Left ventricle myocardium inferior (tissue), 1 donor: ENCODE measurements at regions not wholly inside any gene's neighbourhood (a gene's known extent, or its start where the extent isn't known, plus 50 kb on each side); places are given as distances from the start of the nearest gene placed in this dataset.

Experiments
- DNase-seq: peaks from one replicate; pipeline ENCODE4 v3.0.0-alpha.2; 2020
- H3K27ac ChIP-seq: fragments of 200-600 bp; replicated peaks from 2 replicates; pipeline ENCODE4 v1.8.0; 2021
- H3K27me3 ChIP-seq: fragments of 200-600 bp; 2 replicates; pipeline ENCODE4 v1.8.0; 2021; ENCODE audit warnings: low read depth
- H3K36me3 ChIP-seq: fragments of 200-600 bp; 2 replicates; pipeline ENCODE4 v1.8.0; 2021
- H3K4me1 ChIP-seq: fragments of 200-600 bp; 2 replicates; pipeline ENCODE4 v1.8.0; 2021
- H3K4me3 ChIP-seq: fragments of 200-600 bp; 2 replicates; pipeline ENCODE4 v1.8.0; 2021; ENCODE audit warnings: mild to moderate bottlenecking, moderate library complexity
- H3K9me3 ChIP-seq: fragments of 200-600 bp; replicated peaks from 2 replicates; pipeline ENCODE4 v1.8.0; 2021
- CTCF ChIP-seq: fragments of 200-600 bp; IDR thresholded peaks from 2 replicates; pipeline ENCODE4 v1.8.0; 2021; ENCODE audit warnings: antibody characterized with exemption, mild to moderate bottlenecking, borderline replicate concordance
- intact Hi-C: fragments of 100-400 bp; cut with micrococcal nuclease; formaldehyde crosslinking; loops from one replicate; pipeline ENCODE4 v1.11.0; 2022
- donor health status: DM: no; HTN: yes; CAD: no; lungs with severe emphysema.

GRCh38 chr18:70931942-70932814 lies 643.3 kb downstream of the SOCS6 start:
- Histone ChIP-seq H3K4me1 (no peaks in the 10 kb centered on the region), H3K4me3 (no peak overlapping the region), H3K27ac (no peak overlapping the region), H3K36me3 (no peaks in the 10 kb centered on the region), H3K27me3 (no peaks in the 10 kb centered on the region), H3K9me3 (no peaks in the 10 kb centered on the region)
- TF ChIP-seq CTCF: peak; percentile 57
- intact Hi-C loops: no loop called here
- no peak for DNase-seq

- H3K36me3 ChIP-seq: no peaks in the 10 kb centered on the region
- intact Hi-C loops: no loop called here
- DNase-seq: no peak
- peaks cover 20% of the 10 kb centered on the region for H3K9me3 ChIP-seq
- H3K4me1 ChIP-seq: no peaks in the 10 kb centered on the region
- no peaks in the 10 kb centered on the region for H3K27me3 ChIP-seq
- H3K27ac ChIP-seq: no peak overlapping the region
- no peak overlapping the region for H3K4me3 ChIP-seq
- TF ChIP-seq CTCF: no peak
Measured at GRCh38 chr18:70920840-70921374, 632.1 kb downstream of the SOCS6 start.

GRCh38 chr18:70907673-70908072 lies 618.8 kb downstream of the SOCS6 start:
- no peak overlapping the region for H3K4me3 ChIP-seq
- no peaks in the 10 kb centered on the region for H3K27me3 ChIP-seq
- H3K27ac ChIP-seq: no peak overlapping the region
- DNase-seq: no peak
- H3K4me1 ChIP-seq: no peaks in the 10 kb centered on the region
- TF ChIP-seq CTCF: no peak
- H3K36me3 ChIP-seq: no peaks in the 10 kb centered on the region
- peaks cover 15% of the 10 kb centered on the region for H3K9me3 ChIP-seq
- intact Hi-C loops: no loop called here

- Histone ChIP-seq H3K4me1 (no peaks in the 10 kb centered on the region), H3K36me3 (no peaks in the 10 kb centered on the region), H3K9me3 (no peaks in the 10 kb centered on the region), H3K27me3 (no peaks in the 10 kb centered on the region), H3K27ac (no peak overlapping the region), H3K4me3 (no peak overlapping the region)
- no peak for TF ChIP-seq CTCF
- DNase-seq: no peak
- intact Hi-C loops: no loop called here
Measured at GRCh38 chr18:70892381-70892780, 603.5 kb downstream of the SOCS6 start.

GRCh38 chr18:70870292-70870691 lies 581.4 kb downstream of the SOCS6 start:
- no peak for DNase-seq
- no peak overlapping the region for H3K27ac ChIP-seq
- peaks cover 24% of the 10 kb centered on the region for H3K9me3 ChIP-seq
- H3K36me3 ChIP-seq: no peaks in the 10 kb centered on the region
- no peaks in the 10 kb centered on the region for H3K4me1 ChIP-seq
- H3K4me3 ChIP-seq: no peak overlapping the region
- no peaks in the 10 kb centered on the region for H3K27me3 ChIP-seq
- no peak for TF ChIP-seq CTCF
- intact Hi-C loops: no loop called here
